Osteoblast (primary cell): ENCODE measurements at regions not wholly inside any gene's neighbourhood (a gene's known extent, or its start where the extent isn't known, plus 50 kb on each side); places are given as distances from the start of the nearest gene placed in this dataset.

Experiments used
- DNase-seq: peaks from one replicate; pipeline ENCODE4 v3.0.0; 2011; ENCODE audit warnings: low spot score, mixed read lengths; ENCODE audit not compliant: insufficient read length; ENCODE audit errors: missing footprints
- H2AFZ ChIP-seq: 2 replicates; pipeline ENCODE4 v1.6.0; 2011; ENCODE audit warnings: mild to moderate bottlenecking, low read length
- H3K27ac ChIP-seq: 2 replicates; pipeline ENCODE4 v1.5.1; 2011; ENCODE audit warnings: mild to moderate bottlenecking, low read depth, low read length, moderate library complexity
- H3K27me3 ChIP-seq: 2 replicates; pipeline ENCODE4 v1.6.0; 2012; ENCODE audit warnings: mild to moderate bottlenecking, control low read depth, inconsistent platforms, low read length, moderate library complexity; ENCODE audit not compliant: insufficient read depth
- H3K36me3 ChIP-seq: 2 replicates; pipeline ENCODE4 v1.5.1; 2011; ENCODE audit warnings: mild to moderate bottlenecking, low read length, control low read depth, moderate library complexity; ENCODE audit not compliant: insufficient read depth
- H3K4me1 ChIP-seq: 2 replicates; pipeline ENCODE4 v1.5.1; 2011; ENCODE audit warnings: mild to moderate bottlenecking, low read length, control low read depth, moderate library complexity; ENCODE audit not compliant: insufficient read depth
- H3K4me2 ChIP-seq: 2 replicates; pipeline ENCODE4 v1.6.0; 2011; ENCODE audit warnings: mild to moderate bottlenecking, low read length; ENCODE audit not compliant: insufficient read depth
- H3K4me3 ChIP-seq: fragments of 200-600 bp; sonication (generic); 3 replicates; pipeline ENCODE4 v1.5.1; 2012; ENCODE audit warnings: mild to moderate bottlenecking, low read length, inconsistent platforms; ENCODE audit not compliant: insufficient read depth
- H3K79me2 ChIP-seq: 2 replicates; pipeline ENCODE4 v1.6.0; 2012; ENCODE audit warnings: mild to moderate bottlenecking, low read length, control low read depth, inconsistent platforms; ENCODE audit not compliant: insufficient read depth
- H3K9me3 ChIP-seq: 2 replicates; pipeline ENCODE4 v1.5.1; 2011; ENCODE audit warnings: low read depth, low read length, control low read depth
- H4K20me1 ChIP-seq: 2 replicates; pipeline ENCODE4 v1.6.0; 2012; ENCODE audit warnings: mild to moderate bottlenecking, low read length, control low read depth; ENCODE audit not compliant: insufficient read depth
- TF ChIP-seq, protein P1 (sequence below): IDR thresholded peaks from 2 replicates; pipeline ENCODE4 v1.5.1; 2011; ENCODE audit warnings: mild to moderate bottlenecking, low read depth, low read length, moderate library complexity; ENCODE audit errors: extremely low read depth

DNA sequence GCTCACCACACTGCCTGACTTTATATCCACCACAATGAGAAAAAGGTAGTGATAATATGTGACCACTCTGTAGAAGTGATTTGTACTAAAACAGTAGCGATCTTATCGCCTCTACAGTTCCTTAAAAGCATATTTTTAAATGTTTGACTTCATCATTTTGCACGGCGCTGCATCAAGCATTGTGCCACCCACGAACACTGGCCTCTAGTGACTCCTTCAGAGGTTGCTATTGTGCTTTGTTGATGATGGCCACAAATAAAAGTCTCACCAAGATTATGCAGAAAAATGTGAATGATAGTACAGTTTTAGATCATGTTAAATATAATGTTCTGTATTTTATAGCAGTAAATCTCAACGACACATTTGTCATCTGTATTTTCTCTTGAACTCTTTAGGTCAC lies 186.5 kb upstream of the NCAM2 start:
- DNase-seq = no peak
- Histone ChIP-seq H3K4me2 (no peak overlapping the region), H3K9me3 (peaks cover 7% of the 10 kb centered on the region), H3K4me3 (no peak overlapping the region), H3K36me3 (no peaks in the 10 kb centered on the region), H2AFZ (no peak overlapping the region), H4K20me1 (no peaks in the 10 kb centered on the region), H3K27me3 (no peaks in the 10 kb centered on the region), H3K79me2 (no peaks in the 10 kb centered on the region), H3K4me1 (no peaks in the 10 kb centered on the region), H3K27ac (no peak overlapping the region)
- TF ChIP-seq, protein P1, sequence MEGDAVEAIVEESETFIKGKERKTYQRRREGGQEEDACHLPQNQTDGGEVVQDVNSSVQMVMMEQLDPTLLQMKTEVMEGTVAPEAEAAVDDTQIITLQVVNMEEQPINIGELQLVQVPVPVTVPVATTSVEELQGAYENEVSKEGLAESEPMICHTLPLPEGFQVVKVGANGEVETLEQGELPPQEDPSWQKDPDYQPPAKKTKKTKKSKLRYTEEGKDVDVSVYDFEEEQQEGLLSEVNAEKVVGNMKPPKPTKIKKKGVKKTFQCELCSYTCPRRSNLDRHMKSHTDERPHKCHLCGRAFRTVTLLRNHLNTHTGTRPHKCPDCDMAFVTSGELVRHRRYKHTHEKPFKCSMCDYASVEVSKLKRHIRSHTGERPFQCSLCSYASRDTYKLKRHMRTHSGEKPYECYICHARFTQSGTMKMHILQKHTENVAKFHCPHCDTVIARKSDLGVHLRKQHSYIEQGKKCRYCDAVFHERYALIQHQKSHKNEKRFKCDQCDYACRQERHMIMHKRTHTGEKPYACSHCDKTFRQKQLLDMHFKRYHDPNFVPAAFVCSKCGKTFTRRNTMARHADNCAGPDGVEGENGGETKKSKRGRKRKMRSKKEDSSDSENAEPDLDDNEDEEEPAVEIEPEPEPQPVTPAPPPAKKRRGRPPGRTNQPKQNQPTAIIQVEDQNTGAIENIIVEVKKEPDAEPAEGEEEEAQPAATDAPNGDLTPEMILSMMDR = no peak

DNA sequence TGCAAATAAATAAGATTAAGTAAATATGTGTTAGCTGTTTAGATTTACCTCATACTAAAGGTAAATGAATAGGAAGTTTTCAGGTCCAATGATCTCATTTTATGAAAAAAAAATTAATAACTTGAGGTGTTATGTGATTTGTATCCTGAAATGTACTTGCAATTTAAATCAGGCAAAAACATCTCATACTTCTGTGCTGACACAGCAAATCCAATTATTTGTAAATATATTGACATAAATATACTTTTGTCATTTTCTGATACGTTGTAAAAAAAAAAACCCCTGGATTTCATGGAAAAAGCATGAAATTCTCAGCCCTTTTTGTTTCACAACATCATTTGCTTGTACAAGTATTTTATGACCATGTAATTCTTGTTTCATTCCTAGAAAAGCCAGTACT lies 184.1 kb upstream of the NCAM2 start:
- no peak for DNase-seq
- H4K20me1 ChIP-seq = no peaks in the 10 kb centered on the region
- H3K79me2 ChIP-seq = no peaks in the 10 kb centered on the region
- no peaks in the 10 kb centered on the region for H3K27me3 ChIP-seq
- H3K4me1 ChIP-seq = no peaks in the 10 kb centered on the region
- no peaks in the 10 kb centered on the region for H3K36me3 ChIP-seq
- no peak overlapping the region for H2AFZ ChIP-seq
- H3K9me3 ChIP-seq = peaks cover 7% of the 10 kb centered on the region
- no peak overlapping the region for H3K4me2 ChIP-seq
- TF ChIP-seq, protein P1 = no peak
- H3K4me3 ChIP-seq = no peak overlapping the region
- H3K27ac ChIP-seq = no peak overlapping the region

DNA sequence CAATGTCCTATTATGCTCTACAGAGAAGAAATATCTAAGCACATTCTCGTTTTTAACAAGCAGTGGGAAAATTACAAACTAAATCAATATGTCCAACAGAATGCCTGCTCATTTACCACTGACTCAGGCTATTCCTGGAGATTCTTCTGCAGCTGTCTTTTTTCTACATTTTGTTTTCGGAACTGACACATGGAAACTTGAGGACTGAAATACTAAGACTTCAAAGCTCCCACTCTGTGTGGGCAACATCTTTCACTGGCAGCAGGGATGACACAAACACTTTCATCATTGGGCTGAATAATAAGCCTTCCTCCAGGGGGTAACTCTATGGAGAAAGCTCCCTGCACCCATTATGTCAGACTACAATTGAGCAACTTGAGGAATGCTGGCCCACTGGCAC lies 175.5 kb upstream of the NCAM2 start:
- Histone ChIP-seq H3K4me3 (no peak overlapping the region), H4K20me1 (no peaks in the 10 kb centered on the region), H3K4me1 (no peaks in the 10 kb centered on the region), H3K9me3 (peaks cover 3% of the 10 kb centered on the region), H3K4me2 (no peak overlapping the region), H3K27me3 (no peaks in the 10 kb centered on the region), H3K36me3 (no peaks in the 10 kb centered on the region), H3K27ac (no peak overlapping the region), H3K79me2 (no peaks in the 10 kb centered on the region), H2AFZ (no peak overlapping the region)
- DNase-seq = no peak
- TF ChIP-seq, protein P1 = no peak

DNA sequence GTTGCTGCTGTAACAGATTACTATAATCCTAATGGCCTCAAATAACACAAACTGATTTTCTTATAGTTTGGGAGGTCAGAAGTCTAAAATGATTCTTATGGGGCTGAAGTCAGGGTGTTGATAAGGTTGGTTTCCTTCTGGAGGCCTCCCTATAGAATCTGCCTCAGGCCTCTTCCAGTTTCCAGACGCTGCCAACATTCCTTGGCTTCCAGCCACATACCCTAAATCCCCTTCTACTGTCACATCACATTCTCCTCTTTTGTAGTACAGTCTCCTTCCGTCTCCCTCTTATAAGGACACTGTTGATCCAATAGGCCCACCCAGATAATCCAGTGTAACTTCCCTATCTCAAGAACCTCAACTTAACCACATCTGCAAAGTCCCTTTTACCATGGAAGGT lies 145.3 kb upstream of the NCAM2 start:
- no peaks in the 10 kb centered on the region for H3K79me2 ChIP-seq

More for the DNA sequence above, 145.3 kb upstream of the NCAM2 start:
- no peaks in the 10 kb centered on the region for H3K9me3 ChIP-seq
- DNase-seq = no peak
- no peak overlapping the region for H3K4me2 ChIP-seq
- H2AFZ ChIP-seq = no peak overlapping the region
- H3K4me3 ChIP-seq = no peak overlapping the region
- no peaks in the 10 kb centered on the region for H4K20me1 ChIP-seq
- TF ChIP-seq, protein P1 = no peak
- no peak overlapping the region for H3K27ac ChIP-seq
- no peaks in the 10 kb centered on the region for H3K27me3 ChIP-seq
- no peaks in the 10 kb centered on the region for H3K36me3 ChIP-seq
- no peaks in the 10 kb centered on the region for H3K4me1 ChIP-seq
